Breast epithelium (tissue), 3 donors: ENCODE measurements at regions not wholly inside any gene's neighbourhood (a gene's known extent, or its start where the extent isn't known, plus 50 kb on each side); places are given as distances from the start of the nearest gene placed in this dataset.

Experiments
- CTCF ChIP-seq, 3 donors: fragments of 450-650 bp; IDR thresholded peaks; one replicate each; pipeline ENCODE4 v1.5.1; 2016 to 2017; ENCODE audit warnings: antibody characterized with exemption in 3 of 3, mild to moderate bottlenecking in 3 of 3, moderate library complexity in 3 of 3
- POLR2A ChIP-seq: fragments of 450-650 bp; IDR thresholded peaks from one replicate; pipeline ENCODE4 v1.6.1; 2016; ENCODE audit warnings: antibody characterized with exemption, mild to moderate bottlenecking, moderate library complexity
- POLR2AphosphoS5 ChIP-seq, 3 donors: sonication (generic); formaldehyde crosslinking; IDR thresholded peaks; one replicate each; pipeline ENCODE4 v1.6.1; 2017; ENCODE audit warnings: antibody characterized with exemption in 3 of 3

DNA sequence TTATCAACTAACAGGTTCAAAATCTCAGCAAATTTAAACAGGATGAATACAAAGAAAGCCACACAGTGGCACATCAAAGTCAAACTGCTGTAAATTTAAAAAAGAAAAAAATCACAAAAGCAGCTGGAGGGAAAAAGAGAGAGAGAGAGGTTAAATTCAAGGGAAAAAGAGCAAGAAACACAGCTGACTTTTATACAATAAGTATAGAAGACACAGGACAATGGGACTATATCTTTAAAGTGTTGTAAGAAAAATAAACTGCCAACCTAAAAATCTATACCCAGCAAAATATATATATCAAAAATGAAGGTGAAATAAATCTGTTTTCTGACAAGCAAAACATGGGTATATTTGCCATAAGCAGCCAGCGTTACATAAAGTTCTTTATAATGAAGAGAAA is 261.5 kb downstream of the TLE1 start:
- TF ChIP-seq CTCF (IDR thresholded peaks at IDR 0.05) (no peak), POLR2A (no peak), POLR2AphosphoS5 (IDR thresholded peaks at IDR 0.05) (no peak)
